Trophoblast cell (in vitro differentiated cells and primary cell): ENCODE measurements at regions not wholly inside any gene's neighbourhood (a gene's known extent, or its start where the extent isn't known, plus 50 kb on each side); places are given as distances from the start of the nearest gene placed in this dataset.
"Not testable (repeated sequence)": the region's sequence is repeated elsewhere in the genome, so short reads cannot be mapped to it uniquely, and the experiment has no call there.

Experiments used
- DNase-seq, 2 donors: peaks; one replicate each; pipeline ENCODE4 v3.0.0-alpha.2; 2016
- H2AFZ ChIP-seq: 2 replicates; pipeline ENCODE4 v1.6.1; 2013; ENCODE audit warnings: low read length, moderate library complexity, mild to moderate bottlenecking; ENCODE audit not compliant: insufficient read depth, poor library complexity
- H2AK5ac ChIP-seq: 2 replicates; pipeline ENCODE4 v1.6.1; 2013; ENCODE audit warnings: mild to moderate bottlenecking, low read length
- H2BK120ac ChIP-seq: 2 replicates; pipeline ENCODE4 v1.6.1; 2013; ENCODE audit warnings: low read length, mild to moderate bottlenecking, moderate library complexity; ENCODE audit not compliant: insufficient read depth, poor library complexity
- H2BK12ac ChIP-seq: 2 replicates; pipeline ENCODE4 v1.6.1; 2013; ENCODE audit warnings: mild to moderate bottlenecking, low read length, moderate library complexity
- H2BK5ac ChIP-seq: 2 replicates; pipeline ENCODE4 v1.6.1; 2013; ENCODE audit warnings: low read length, low read depth, moderate library complexity, mild to moderate bottlenecking; ENCODE audit not compliant: poor library complexity
- H3K14ac ChIP-seq: 2 replicates; pipeline ENCODE4 v1.6.1; 2013; ENCODE audit warnings: mild to moderate bottlenecking, low read length
- H3K18ac ChIP-seq: 2 replicates; pipeline ENCODE4 v1.6.1; 2013; ENCODE audit warnings: mild to moderate bottlenecking, low read length
- H3K23ac ChIP-seq: 2 replicates; pipeline ENCODE4 v1.6.1; 2013; ENCODE audit warnings: low read length
- H3K27ac ChIP-seq: 2 replicates; pipeline ENCODE4 v1.5.1; 2013; ENCODE audit warnings: low read depth, mild to moderate bottlenecking, inconsistent platforms, low read length, moderate library complexity
- H3K27me3 ChIP-seq: 2 replicates; pipeline ENCODE4 v1.6.1; 2013; ENCODE audit warnings: inconsistent platforms, mild to moderate bottlenecking, low read length, moderate library complexity; ENCODE audit not compliant: insufficient read depth
- H3K36me3 ChIP-seq, 2 experiments: 1 replicate in 1 of 2; 2 replicates in 1 of 2; pipeline ENCODE4 v1.6.1; 2013; ENCODE audit warnings: low read length in 2 of 2, mild to moderate bottlenecking in 2 of 2, moderate library complexity in 1 of 2; ENCODE audit not compliant: insufficient read depth in 2 of 2, control insufficient read depth in 1 of 2
- H3K4ac ChIP-seq: 2 replicates; pipeline ENCODE4 v1.6.1; 2013; ENCODE audit warnings: low read depth, mild to moderate bottlenecking, low read length, moderate library complexity
- H3K4me1 ChIP-seq, 2 experiments: 1 replicate in 1 of 2; 2 replicates in 1 of 2; pipeline ENCODE4 v1.6.1; 2013; ENCODE audit warnings: low read length in 2 of 2, mild to moderate bottlenecking in 2 of 2, moderate library complexity in 1 of 2; ENCODE audit not compliant: insufficient read depth in 2 of 2, control insufficient read depth in 1 of 2
- H3K4me2 ChIP-seq: 2 replicates; pipeline ENCODE4 v1.6.1; 2013; ENCODE audit warnings: inconsistent platforms, mild to moderate bottlenecking, low read length, moderate library complexity
- H3K4me3 ChIP-seq: 2 replicates; pipeline ENCODE4 v1.5.1; 2013; ENCODE audit warnings: mild to moderate bottlenecking, low read depth, low read length, inconsistent platforms
- H3K79me1 ChIP-seq: one replicate; pipeline ENCODE4 v1.6.1; 2013; ENCODE audit warnings: low read length
- H3K79me2 ChIP-seq: 2 replicates; pipeline ENCODE4 v1.6.1; 2013; ENCODE audit warnings: low read length, mild to moderate bottlenecking; ENCODE audit not compliant: control insufficient read depth, insufficient read depth, poor library complexity
- H3K9ac ChIP-seq: 2 replicates; pipeline ENCODE4 v1.6.1; 2013; ENCODE audit warnings: mild to moderate bottlenecking, low read length
- H3K9me3 ChIP-seq: 2 replicates; pipeline ENCODE4 v1.6.1; 2013; ENCODE audit warnings: low read depth, mild to moderate bottlenecking, control low read depth, inconsistent platforms, low read length; ENCODE audit not compliant: insufficient read depth
- H4K12ac ChIP-seq: 2 replicates; pipeline ENCODE4 v1.6.1; 2013; ENCODE audit warnings: low read depth, mild to moderate bottlenecking, low read length, moderate library complexity
- H4K8ac ChIP-seq: 2 replicates; pipeline ENCODE4 v1.6.1; 2013; ENCODE audit warnings: low read depth, mild to moderate bottlenecking, low read length, moderate library complexity
- H4K91ac ChIP-seq: one replicate; pipeline ENCODE4 v1.6.1; 2013; ENCODE audit warnings: low read depth, mild to moderate bottlenecking, low read length, moderate library complexity
- WGBS: extraction: QIAGEN DNeasy Blood & Tissue Kit; methylation state at CpG from one replicate; pipeline ENCODE4 v1.1.7; 2013; ENCODE audit warnings: missing lambda C conversion rate; ENCODE audit not compliant: insufficient read length, insufficient coverage; ENCODE audit errors: extremely low coverage; 5-methylcytosine and 5-hydroxymethylcytosine counted together

- H2BK12ac ChIP-seq: no peak overlapping the region
- WGBS: no CpG with 5 or more reads among the region's 3 CpGs
- no peak overlapping the region for H3K4me3 ChIP-seq
- H4K8ac ChIP-seq: no peak overlapping the region
- H3K36me3 ChIP-seq: no peaks in the 10 kb centered on the region
- no peak overlapping the region for H2AFZ ChIP-seq
- no peak overlapping the region for H2BK120ac ChIP-seq
- no peak overlapping the region for H2BK5ac ChIP-seq
- H4K91ac ChIP-seq: no peak overlapping the region
- no peak overlapping the region for H3K4ac ChIP-seq
- no peak overlapping the region for H4K12ac ChIP-seq
- H3K4me2 ChIP-seq: no peak overlapping the region
- no peak overlapping the region for H3K23ac ChIP-seq
- no peak overlapping the region for H3K14ac ChIP-seq
- no peak overlapping the region for H3K9ac ChIP-seq
- peaks cover 2 to 3% of the 10 kb centered on the region in 2 experiments for H3K4me1 ChIP-seq
- H3K79me1 ChIP-seq: no peaks in the 10 kb centered on the region
- peaks cover 12% of the 10 kb centered on the region for H3K27me3 ChIP-seq
- H3K79me2 ChIP-seq: no peaks in the 10 kb centered on the region
- H3K9me3 ChIP-seq: peaks cover 4% of the 10 kb centered on the region
- no peak overlapping the region for H3K18ac ChIP-seq
- H2AK5ac ChIP-seq: no peak overlapping the region
- DNase-seq: no peak
- H3K27ac ChIP-seq: no peak overlapping the region
Observed at GRCh38 chr7:32765185-32765584, 126.4 kb downstream of the KBTBD2 start.

- H3K23ac ChIP-seq: no peak overlapping the region
- no peak overlapping the region for H4K91ac ChIP-seq
- H2BK120ac ChIP-seq: no peak overlapping the region
- H3K4me3 ChIP-seq: no peak overlapping the region
- H3K14ac ChIP-seq: no peak overlapping the region
- no peaks in the 10 kb centered on the region for H3K36me3 ChIP-seq
- H3K9me3 ChIP-seq: no peaks in the 10 kb centered on the region
- peaks cover 2 to 3% of the 10 kb centered on the region in 2 experiments for H3K4me1 ChIP-seq
- H3K18ac ChIP-seq: no peak overlapping the region
- no peak for DNase-seq
- no peak overlapping the region for H2BK12ac ChIP-seq
- no peak overlapping the region for H3K9ac ChIP-seq
- no peak overlapping the region for H3K4me2 ChIP-seq
- peaks cover 12% of the 10 kb centered on the region for H3K27me3 ChIP-seq
- H4K8ac ChIP-seq: no peak overlapping the region
- H3K79me2 ChIP-seq: no peaks in the 10 kb centered on the region
- no peaks in the 10 kb centered on the region for H3K79me1 ChIP-seq
- no peak overlapping the region for H3K27ac ChIP-seq
- no CpG with 5 or more reads among the region's 23 CpGs for WGBS
- no peak overlapping the region for H2AFZ ChIP-seq
- H2BK5ac ChIP-seq: no peak overlapping the region
- H2AK5ac ChIP-seq: no peak overlapping the region
- no peak overlapping the region for H3K4ac ChIP-seq
- no peak overlapping the region for H4K12ac ChIP-seq
Observed at GRCh38 chr7:32762925-32763293, 128.7 kb downstream of the KBTBD2 start.

DNA sequence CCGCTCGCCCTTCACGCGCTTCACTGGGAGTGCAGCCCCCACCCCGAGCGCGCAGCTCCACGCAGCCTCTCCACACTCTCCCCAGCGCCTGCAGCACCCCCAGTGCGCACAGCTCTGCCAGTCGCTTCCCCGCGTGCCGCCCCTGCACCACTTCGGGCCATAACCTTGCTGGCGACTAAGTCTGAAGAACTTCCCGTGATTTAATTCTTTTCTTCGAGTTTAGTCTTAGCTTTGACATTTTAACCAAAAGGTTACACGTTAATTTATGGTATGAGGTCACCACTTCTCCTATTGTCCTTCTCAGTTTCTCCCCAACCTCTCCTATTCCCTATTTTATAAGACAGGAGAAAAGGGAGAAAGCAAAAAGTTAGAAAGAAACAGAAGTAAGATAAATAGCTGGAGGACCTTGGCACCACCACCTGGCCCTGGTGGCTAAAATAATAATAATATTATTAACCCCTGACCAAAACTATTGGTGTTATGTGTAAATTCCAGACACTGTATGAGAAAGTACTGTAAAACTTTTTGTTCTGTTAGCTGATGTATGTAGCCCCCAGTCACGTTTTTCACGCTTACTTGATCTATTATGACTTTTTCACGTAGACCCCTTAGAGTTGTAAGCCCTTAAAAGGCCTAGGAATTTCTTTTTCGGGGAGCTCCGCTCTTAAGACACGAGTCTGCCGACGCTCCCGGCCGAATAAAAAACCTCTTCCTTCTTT is 129.2 kb downstream of the KBTBD2 start:
- H3K79me2 ChIP-seq, H2AFZ ChIP-seq, H2BK120ac ChIP-seq, H3K9ac ChIP-seq, H3K4me3 ChIP-seq, H3K27ac ChIP-seq, H2BK5ac ChIP-seq, H3K4ac ChIP-seq, H2AK5ac ChIP-seq, H2BK12ac ChIP-seq, H4K12ac ChIP-seq, H3K4me2 ChIP-seq, H4K91ac ChIP-seq, H3K79me1 ChIP-seq, H3K4me1 ChIP-seq, H3K14ac ChIP-seq, H3K18ac ChIP-seq, H3K36me3 ChIP-seq, H3K9me3 ChIP-seq, DNase-seq, H4K8ac ChIP-seq, H3K23ac ChIP-seq: not testable (repeated sequence)
- no CpG with 5 or more reads among the region's 29 CpGs for WGBS
- peaks cover 12% of the 10 kb centered on the region for H3K27me3 ChIP-seq

GRCh38 chr7:32761451-32762205 is 129.9 kb downstream of the KBTBD2 start:
- no peaks in the 10 kb centered on the region for H3K9me3 ChIP-seq
- peaks cover 12% of the 10 kb centered on the region for H3K27me3 ChIP-seq
- peak overlapping the region; percentile 6 for H3K4me2 ChIP-seq
- no peak overlapping the region for H4K8ac ChIP-seq
- no peak overlapping the region for H2AK5ac ChIP-seq
- H3K23ac ChIP-seq: no peak overlapping the region
- no peak overlapping the region for H3K18ac ChIP-seq
- no peak overlapping the region for H3K14ac ChIP-seq
- H3K79me2 ChIP-seq: no peaks in the 10 kb centered on the region
- H3K27ac ChIP-seq: no peak overlapping the region
- no peak overlapping the region for H2BK12ac ChIP-seq
- no peak for DNase-seq
- H3K79me1 ChIP-seq: no peaks in the 10 kb centered on the region
- WGBS: no CpG with 5 or more reads among the region's 46 CpGs
- H2BK5ac ChIP-seq: no peak overlapping the region
- H4K91ac ChIP-seq: no peak overlapping the region
- H3K4ac ChIP-seq: no peak overlapping the region
- no peak overlapping the region for H3K4me3 ChIP-seq
- H2AFZ ChIP-seq: no peak overlapping the region
- no peaks in the 10 kb centered on the region for H3K36me3 ChIP-seq
- no peak overlapping the region for H4K12ac ChIP-seq
- peaks cover 2 to 3% of the 10 kb centered on the region in 2 experiments for H3K4me1 ChIP-seq
- H2BK120ac ChIP-seq: no peak overlapping the region
- no peak overlapping the region for H3K9ac ChIP-seq
